Loucy (cell line): ENCODE measurements at regions not wholly inside any gene's neighbourhood (a gene's known extent, or its start where the extent isn't known, plus 50 kb on each side); places are given as distances from the start of the nearest gene placed in this dataset.

Experiments
- H2AFZ ChIP-seq: fragments of 200-600 bp; sonication (generic); 2 replicates; pipeline ENCODE4 v1.6.0; 2016; ENCODE audit warnings: antibody characterized with exemption, mild to moderate bottlenecking, low read length, moderate library complexity
- H3F3A ChIP-seq: fragments of 200-600 bp; 2 replicates; pipeline ENCODE4 v1.6.0; 2016; ENCODE audit warnings: antibody characterized with exemption, low read depth, mild to moderate bottlenecking
- H3K27me3 ChIP-seq: fragments of 200-600 bp; sonication (generic); 2 replicates; pipeline ENCODE4 v1.6.1; 2014; ENCODE audit warnings: low read length, mild to moderate bottlenecking; ENCODE audit not compliant: insufficient read depth, poor library complexity, severe bottlenecking
- H3K36me3 ChIP-seq: fragments of 200-600 bp; sonication (generic); 2 replicates; pipeline ENCODE4 v1.6.1; 2016; ENCODE audit warnings: low read length; ENCODE audit not compliant: insufficient read depth
- H3K4me1 ChIP-seq: fragments of 200-600 bp; sonication (generic); 2 replicates; pipeline ENCODE4 v1.5.1; 2014; ENCODE audit warnings: low read length, mild to moderate bottlenecking; ENCODE audit not compliant: insufficient read depth, poor library complexity, severe bottlenecking
- H3K4me2 ChIP-seq: fragments of 200-600 bp; sonication (generic); 2 replicates; pipeline ENCODE4 v1.6.0; 2014; ENCODE audit warnings: antibody characterized with exemption, low read length, low read depth, mild to moderate bottlenecking; ENCODE audit not compliant: poor library complexity, severe bottlenecking
- H3K4me3 ChIP-seq: fragments of 200-600 bp; sonication (generic); 2 replicates; pipeline ENCODE4 v1.5.1; 2014; ENCODE audit warnings: low read length, mild to moderate bottlenecking, mixed read lengths; ENCODE audit not compliant: poor library complexity, severe bottlenecking
- H3K79me2 ChIP-seq: fragments of 200-600 bp; sonication (generic); 2 replicates; pipeline ENCODE4 v1.6.1; 2014; ENCODE audit warnings: low read length; ENCODE audit not compliant: insufficient read depth
- H3K9ac ChIP-seq: fragments of 200-600 bp; sonication (generic); 2 replicates; pipeline ENCODE4 v1.6.0; 2014; ENCODE audit warnings: mild to moderate bottlenecking, low read depth, low read length, moderate library complexity; ENCODE audit not compliant: poor library complexity, severe bottlenecking
- H3K9me2 ChIP-seq: fragments of 200-600 bp; sonication (generic); replicated peaks from 2 replicates; pipeline ENCODE4 v1.6.1; 2016; ENCODE audit warnings: low read depth, low read length, mixed read lengths
- H3K9me3 ChIP-seq: fragments of 200-600 bp; sonication (generic); 2 replicates; pipeline ENCODE4 v1.6.1; 2014; ENCODE audit warnings: mild to moderate bottlenecking, antibody characterized with exemption, low read length, low read depth; ENCODE audit not compliant: insufficient read depth
- H4K20me1 ChIP-seq: fragments of 200-600 bp; sonication (generic); 2 replicates; pipeline ENCODE4 v1.6.0; 2014; ENCODE audit warnings: antibody characterized with exemption, low read length, mild to moderate bottlenecking; ENCODE audit not compliant: insufficient read depth, poor library complexity, severe bottlenecking
- EZH2phosphoT487 ChIP-seq: fragments of 200-600 bp; IDR thresholded peaks from 2 replicates; pipeline ENCODE4 v1.6.1; 2018; ENCODE audit warnings: antibody characterized with exemption, mild to moderate bottlenecking, moderate library complexity, borderline replicate concordance
- TF ChIP-seq, protein P1 (sequence below): fragments of 200-600 bp; sonication (generic); conservative IDR thresholded peaks from 2 replicates; pipeline ENCODE4 v1.5.1; 2014; ENCODE audit warnings: mild to moderate bottlenecking, antibody characterized with exemption, low read length

DNA sequence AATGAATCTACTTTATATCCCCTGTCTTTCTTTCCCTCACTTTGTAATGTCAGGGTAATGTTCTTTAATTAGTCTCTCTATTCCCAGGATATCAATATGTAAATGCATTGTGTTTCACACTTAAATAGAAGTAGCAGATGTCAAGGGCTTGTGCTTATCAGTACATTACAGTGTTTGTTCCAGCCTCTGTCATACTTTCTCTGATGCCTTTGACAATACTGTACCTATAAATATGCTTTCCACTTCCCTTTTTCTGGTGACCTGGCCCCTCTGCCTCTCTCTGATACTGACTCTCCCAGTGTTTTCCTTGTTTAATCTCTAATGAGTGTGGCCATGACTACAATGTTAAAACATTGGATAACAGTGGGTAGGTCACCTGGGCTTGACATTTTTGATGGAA lies 862.0 kb upstream of the NEGR1 start:
- H3F3A ChIP-seq: no peaks in the 10 kb centered on the region

DNA sequence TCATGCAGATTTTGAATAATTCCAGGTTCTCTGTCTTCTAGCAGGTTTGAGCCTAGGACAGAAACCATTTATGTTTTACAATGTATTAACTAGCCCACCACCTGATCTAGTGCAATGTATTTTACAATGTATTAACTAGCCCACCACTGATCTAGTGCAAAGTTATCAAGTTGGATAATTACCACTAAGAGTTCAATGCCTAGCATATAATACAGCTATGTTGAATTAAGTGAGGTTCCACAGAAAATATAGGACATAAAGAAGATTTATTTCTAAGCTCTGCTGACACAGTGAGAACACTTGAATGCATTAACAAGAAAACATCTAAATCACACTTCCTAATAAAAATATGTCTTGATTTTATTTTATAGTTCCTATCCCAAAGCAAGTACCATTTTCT lies 854.6 kb upstream of the NEGR1 start:
- H4K20me1 ChIP-seq: no peaks in the 10 kb centered on the region
- H3K4me1 ChIP-seq: no peaks in the 10 kb centered on the region
- H3K4me2 ChIP-seq: no peak overlapping the region
- H3K36me3 ChIP-seq: no peaks in the 10 kb centered on the region
- no peaks in the 10 kb centered on the region for H3K79me2 ChIP-seq
- no peak overlapping the region for H2AFZ ChIP-seq
- no peak overlapping the region for H3K4me3 ChIP-seq
- no peaks in the 10 kb centered on the region for H3F3A ChIP-seq
- H3K9ac ChIP-seq: no peak overlapping the region
- no peaks in the 10 kb centered on the region for H3K9me2 ChIP-seq
- no peaks in the 10 kb centered on the region for H3K27me3 ChIP-seq
- no peaks in the 10 kb centered on the region for H3K9me3 ChIP-seq
- TF ChIP-seq EZH2phosphoT487: no peak
- TF ChIP-seq, protein P1, sequence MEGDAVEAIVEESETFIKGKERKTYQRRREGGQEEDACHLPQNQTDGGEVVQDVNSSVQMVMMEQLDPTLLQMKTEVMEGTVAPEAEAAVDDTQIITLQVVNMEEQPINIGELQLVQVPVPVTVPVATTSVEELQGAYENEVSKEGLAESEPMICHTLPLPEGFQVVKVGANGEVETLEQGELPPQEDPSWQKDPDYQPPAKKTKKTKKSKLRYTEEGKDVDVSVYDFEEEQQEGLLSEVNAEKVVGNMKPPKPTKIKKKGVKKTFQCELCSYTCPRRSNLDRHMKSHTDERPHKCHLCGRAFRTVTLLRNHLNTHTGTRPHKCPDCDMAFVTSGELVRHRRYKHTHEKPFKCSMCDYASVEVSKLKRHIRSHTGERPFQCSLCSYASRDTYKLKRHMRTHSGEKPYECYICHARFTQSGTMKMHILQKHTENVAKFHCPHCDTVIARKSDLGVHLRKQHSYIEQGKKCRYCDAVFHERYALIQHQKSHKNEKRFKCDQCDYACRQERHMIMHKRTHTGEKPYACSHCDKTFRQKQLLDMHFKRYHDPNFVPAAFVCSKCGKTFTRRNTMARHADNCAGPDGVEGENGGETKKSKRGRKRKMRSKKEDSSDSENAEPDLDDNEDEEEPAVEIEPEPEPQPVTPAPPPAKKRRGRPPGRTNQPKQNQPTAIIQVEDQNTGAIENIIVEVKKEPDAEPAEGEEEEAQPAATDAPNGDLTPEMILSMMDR: no peak

More for the DNA sequence above, 862.0 kb upstream of the NEGR1 start:
- Histone ChIP-seq H3K9me2 (no peaks in the 10 kb centered on the region), H3K4me3 (no peak overlapping the region), H3K4me1 (no peaks in the 10 kb centered on the region), H3K9me3 (no peaks in the 10 kb centered on the region), H2AFZ (no peak overlapping the region), H4K20me1 (no peaks in the 10 kb centered on the region), H3K36me3 (no peaks in the 10 kb centered on the region), H3K27me3 (no peaks in the 10 kb centered on the region), H3K79me2 (no peaks in the 10 kb centered on the region), H3K9ac (no peak overlapping the region), H3K4me2 (no peak overlapping the region)
- TF ChIP-seq, protein P1: no peak
- no peak for TF ChIP-seq EZH2phosphoT487

DNA sequence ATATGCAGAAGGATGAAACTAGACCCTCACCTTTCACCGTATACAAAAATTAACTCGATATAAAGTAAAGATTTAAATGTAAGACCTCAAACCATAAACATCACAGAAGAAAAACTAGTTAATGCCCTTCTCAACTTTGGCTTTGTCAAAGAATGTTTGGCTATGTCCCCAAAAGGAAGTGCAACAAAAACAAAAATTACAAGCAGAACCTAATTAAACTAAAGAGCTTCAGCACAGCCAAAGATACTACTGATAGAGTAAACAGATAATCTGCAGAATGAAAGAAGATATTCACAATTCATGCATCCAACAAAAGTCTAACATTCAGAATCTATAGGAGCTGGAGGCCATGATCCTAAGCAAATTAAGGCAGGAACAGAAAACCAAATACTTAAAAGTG lies 824.6 kb upstream of the NEGR1 start:
- Histone ChIP-seq H3K27me3 (no peaks in the 10 kb centered on the region), H4K20me1 (no peaks in the 10 kb centered on the region), H3K9me3 (no peaks in the 10 kb centered on the region), H2AFZ (no peak overlapping the region), H3K4me1 (no peaks in the 10 kb centered on the region), H3K9ac (no peak overlapping the region), H3K79me2 (no peaks in the 10 kb centered on the region), H3K9me2 (no peaks in the 10 kb centered on the region), H3K4me2 (no peak overlapping the region), H3K36me3 (no peaks in the 10 kb centered on the region), H3K4me3 (no peak overlapping the region), H3F3A (no peaks in the 10 kb centered on the region)
- TF ChIP-seq EZH2phosphoT487: no peak
- TF ChIP-seq, protein P1: no peak
